GM23248 (cell line): ENCODE measurements at regions not wholly inside any gene's neighbourhood (a gene's known extent, or its start where the extent isn't known, plus 50 kb on each side); places are given as distances from the start of the nearest gene placed in this dataset.
A peak's percentile ranks its signal among the peaks of the same experiment; 100 is the strongest.

Source experiments
- DNase-seq: peaks from one replicate; pipeline ENCODE4 v3.0.0-alpha.2; 2015
- H2AFZ ChIP-seq: fragments of 200-600 bp; sonication (generic); 2 replicates; pipeline ENCODE4 v1.6.1; 2016; ENCODE audit warnings: antibody characterized with exemption
- H3F3A ChIP-seq: fragments of 200-600 bp; sonication (generic); 2 replicates; pipeline ENCODE4 v1.6.1; 2016; ENCODE audit warnings: mild to moderate bottlenecking, antibody characterized with exemption, mixed run types; ENCODE audit not compliant: insufficient read depth
- H3K27ac ChIP-seq: fragments of 200-600 bp; sonication (generic); 2 replicates; pipeline ENCODE4 v1.5.1; 2016; ENCODE audit warnings: mild to moderate bottlenecking
- H3K27me3 ChIP-seq: fragments of 200-600 bp; sonication (generic); replicated peaks from 2 replicates; pipeline ENCODE4 v1.6.1; 2016; ENCODE audit warnings: mild to moderate bottlenecking; ENCODE audit not compliant: insufficient read depth
- H3K36me3 ChIP-seq: fragments of 200-600 bp; sonication (generic); 2 replicates; pipeline ENCODE4 v1.6.1; 2016; ENCODE audit warnings: low read depth, mild to moderate bottlenecking
- H3K4me1 ChIP-seq: fragments of 200-600 bp; sonication (generic); 2 replicates; pipeline ENCODE4 v1.6.1; 2016; ENCODE audit warnings: mild to moderate bottlenecking; ENCODE audit not compliant: insufficient read depth
- H3K4me2 ChIP-seq: fragments of 200-600 bp; sonication (generic); one replicate; pipeline ENCODE4 v1.6.1; 2016; ENCODE audit warnings: mild to moderate bottlenecking; ENCODE audit not compliant: unreplicated experiment
- H3K4me3 ChIP-seq: fragments of 200-600 bp; sonication (generic); 2 replicates; pipeline ENCODE4 v1.5.1; 2016; ENCODE audit warnings: mild to moderate bottlenecking
- H3K79me2 ChIP-seq: fragments of 200-600 bp; sonication (generic); 2 replicates; pipeline ENCODE4 v1.6.1; 2016; ENCODE audit warnings: mild to moderate bottlenecking; ENCODE audit not compliant: insufficient read depth
- H3K9ac ChIP-seq: fragments of 200-600 bp; sonication (generic); 2 replicates; pipeline ENCODE4 v1.6.1; 2016; ENCODE audit warnings: mild to moderate bottlenecking
- H3K9me2 ChIP-seq: fragments of 200-600 bp; sonication (generic); 2 replicates; pipeline ENCODE4 v1.6.1; 2016; ENCODE audit warnings: mixed run types, mild to moderate bottlenecking, moderate library complexity; ENCODE audit not compliant: insufficient read depth
- H3K9me3 ChIP-seq: fragments of 200-600 bp; sonication (generic); one replicate; pipeline ENCODE4 v1.6.1; 2017; ENCODE audit warnings: low read depth
- H4K20me1 ChIP-seq: fragments of 200-600 bp; sonication (generic); 2 replicates; pipeline ENCODE4 v1.6.0; 2016; ENCODE audit not compliant: insufficient read depth
- EZH2 ChIP-seq: fragments of 200-600 bp; sonication (generic); IDR thresholded peaks from 2 replicates; pipeline ENCODE4 v1.6.1; 2018; ENCODE audit warnings: antibody characterized with exemption, mild to moderate bottlenecking; ENCODE audit not compliant: insufficient read depth, poor library complexity, severe bottlenecking
- EZH2phosphoT487 ChIP-seq: fragments of 200-600 bp; sonication (generic); IDR thresholded peaks from 2 replicates; pipeline ENCODE4 v1.6.1; 2018; ENCODE audit warnings: antibody characterized with exemption, moderate library complexity, mild to moderate bottlenecking, low read depth; ENCODE audit not compliant: insufficient read depth
- WGBS, 2 experiments: methylation state at CpG; one replicate each; pipeline ENCODE4 v1.1.6; 2015 to 2017; ENCODE audit warnings: low lambda C conversion rate in 2 of 2, low coverage in 1 of 2; ENCODE audit errors: missing lambda C conversion rate in 2 of 2; 5-methylcytosine and 5-hydroxymethylcytosine counted together
- in situ Hi-C: fragments of 300-500 bp; cut with MboI; formaldehyde crosslinking; loops from 2 replicates; pipeline ENCODE4 v1.15.0; 2020

- in situ Hi-C loops: no loop called here
- H3K4me2 ChIP-seq: no peak overlapping the region
Observed at GRCh38 chrX:40290517-40290916, 192.8 kb upstream of the BCOR start.

GRCh38 chrX:40285876-40286275 lies 188.1 kb upstream of the BCOR start:
- DNase-seq: no peak
- Histone ChIP-seq H3K9ac (no peak overlapping the region), H3K27me3 (no peaks in the 10 kb centered on the region), H2AFZ (no peak overlapping the region), H4K20me1 (no peaks in the 10 kb centered on the region), H3K79me2 (no peaks in the 10 kb centered on the region), H3K27ac (no peak overlapping the region), H3K4me3 (no peak overlapping the region), H3K36me3 (no peaks in the 10 kb centered on the region), H3K9me2 (no peaks in the 10 kb centered on the region), H3K4me1 (peaks cover 10% of the 10 kb centered on the region), H3K9me3 (no peaks in the 10 kb centered on the region), H3F3A (peaks cover 6% of the 10 kb centered on the region; the same call in 1 of the 2 replicates), H3K4me2 (no peak overlapping the region)
- WGBS, 2 experiments: 72 to 94% methylated on average over 2 of the region's 2 CpGs
- TF ChIP-seq EZH2 (no peak), EZH2phosphoT487 (no peak)
- in situ Hi-C loops: no loop called here

More at GRCh38 chrX:40290517-40290916, 192.8 kb upstream of the BCOR start:
- no peaks in the 10 kb centered on the region for H3K9me3 ChIP-seq
- H3K9me2 ChIP-seq: no peaks in the 10 kb centered on the region
- H4K20me1 ChIP-seq: no peaks in the 10 kb centered on the region
- no peak for TF ChIP-seq EZH2phosphoT487
- no peak for DNase-seq
- no peak overlapping the region for H3K4me3 ChIP-seq
- H2AFZ ChIP-seq: no peak overlapping the region
- no peaks in the 10 kb centered on the region for H3K79me2 ChIP-seq
- no peaks in the 10 kb centered on the region for H3K27me3 ChIP-seq
- H3K36me3 ChIP-seq: no peaks in the 10 kb centered on the region
- 68 to 80% methylated on average over 7 of the region's 7 CpGs for WGBS, 2 experiments
- no peaks in the 10 kb centered on the region for H3K4me1 ChIP-seq
- H3F3A ChIP-seq: no peaks in the 10 kb centered on the region
- no peak overlapping the region for H3K27ac ChIP-seq
- no peak overlapping the region for H3K9ac ChIP-seq

GRCh38 chrX:40284852-40285251 lies 187.1 kb upstream of the BCOR start:
- Histone ChIP-seq H3K27ac (no peak overlapping the region), H3K36me3 (no peaks in the 10 kb centered on the region), H2AFZ (no peak overlapping the region), H3F3A (peaks cover 6% of the 10 kb centered on the region; the same call in 1 of the 2 replicates), H3K4me2 (no peak overlapping the region), H3K27me3 (no peaks in the 10 kb centered on the region), H3K4me1 (peaks cover 10% of the 10 kb centered on the region), H4K20me1 (no peaks in the 10 kb centered on the region), H3K79me2 (no peaks in the 10 kb centered on the region), H3K9me3 (no peaks in the 10 kb centered on the region), H3K9me2 (no peaks in the 10 kb centered on the region), H3K4me3 (no peak overlapping the region), H3K9ac (no peak overlapping the region)
- in situ Hi-C loops: no loop called here
- no peak for TF ChIP-seq EZH2phosphoT487
- TF ChIP-seq EZH2: no peak
- WGBS, 2 experiments: 40 to 71% methylated on average over 1 of the region's 1 CpG
- DNase-seq: no peak

- 15 to 27% methylated on average over 2 of the region's 2 CpGs for WGBS, 2 experiments
Observed at GRCh38 chrX:40283981-40284380, 186.2 kb upstream of the BCOR start.

GRCh38 chrX:40282946-40283660 lies 185.3 kb upstream of the BCOR start:
- Histone ChIP-seq H3K27me3 (no peaks in the 10 kb centered on the region), H3K79me2 (no peaks in the 10 kb centered on the region), H2AFZ (no peak overlapping the region), H3K4me2 (peak overlapping the region; percentile 35), H3F3A (peaks cover 6% of the 10 kb centered on the region; the same call in 1 of the 2 replicates), H3K9me2 (no peaks in the 10 kb centered on the region), H4K20me1 (no peaks in the 10 kb centered on the region), H3K9ac (no peak overlapping the region), H3K4me3 (no peak overlapping the region), H3K27ac (no peak overlapping the region), H3K4me1 (peaks cover 10% of the 10 kb centered on the region), H3K36me3 (no peaks in the 10 kb centered on the region), H3K9me3 (no peaks in the 10 kb centered on the region)
- TF ChIP-seq EZH2phosphoT487: no peak
- no peak for TF ChIP-seq EZH2
- 38 to 41% methylated on average over 10 of the region's 10 CpGs for WGBS, 2 experiments
- in situ Hi-C loops: no loop called here
- DNase-seq: peak; percentile 58

More at GRCh38 chrX:40283981-40284380, 186.2 kb upstream of the BCOR start:
- Histone ChIP-seq H3K27ac (no peak overlapping the region), H3K9me2 (no peaks in the 10 kb centered on the region), H3K4me2 (no peak overlapping the region), H2AFZ (no peak overlapping the region), H3K36me3 (no peaks in the 10 kb centered on the region), H3F3A (peaks cover 6% of the 10 kb centered on the region; the same call in 1 of the 2 replicates), H3K9me3 (no peaks in the 10 kb centered on the region), H4K20me1 (no peaks in the 10 kb centered on the region), H3K4me3 (no peak overlapping the region), H3K4me1 (peaks cover 10% of the 10 kb centered on the region), H3K9ac (no peak overlapping the region), H3K79me2 (no peaks in the 10 kb centered on the region), H3K27me3 (no peaks in the 10 kb centered on the region)
- in situ Hi-C loops: no loop called here
- no peak for TF ChIP-seq EZH2
- no peak for TF ChIP-seq EZH2phosphoT487
- DNase-seq: peak; percentile 22
